HepG2 (cell line): ENCODE measurements at regions not wholly inside any gene's neighbourhood (a gene's known extent, or its start where the extent isn't known, plus 50 kb on each side); places are given as distances from the start of the nearest gene placed in this dataset.

Experiments
- ATAC-seq: fragments of 200-7000 bp; cut with Tn5 transposase; 3 replicates; pipeline ENCODE4 v1.9.1; 2020; ENCODE audit warnings: mild to moderate bottlenecking, moderate library complexity
- BruUV-seq: library from RNA; stranded (reverse); fragments of 400-500 nt; replicated peaks from 2 replicates; lab custom pipeline; 2021; lab: Mats Ljungman, UMichigan
- CTCF ChIA-PET: fragments of 300-600 bp; formaldehyde crosslinking; extraction: SDS; loops from one replicate; lab custom pipeline; 2021; ENCODE audit warnings: low total read pairs, inconsistent platforms, low intra/inter-chr PET ratio; lab: Yijun Ruan, JAX
- POLR2A ChIA-PET: fragments of 350-600 bp; sonication (Branson Sonifier 250); formaldehyde crosslinking; loops from one replicate; lab custom pipeline; 2020; ENCODE audit warnings: antibody characterized with exemption, inconsistent platforms; lab: Yijun Ruan, JAX
- DNase-seq: peaks from one replicate; pipeline ENCODE4 v3.0.0-alpha.2; 2015; ENCODE audit warnings: low spot score
- FAIRE-seq: peaks from 3 replicates; lab custom pipeline; 2011; peaks lifted over from hg19 to GRCh38; lab: Jason Lieb, UNC
- H2AFZ ChIP-seq: one replicate; pipeline ENCODE4 v1.6.1; 2011; ENCODE audit warnings: low read length, inconsistent platforms
- H3K27ac ChIP-seq: fragments of 300-600 bp; 3 replicates; pipeline ENCODE4 v1.8.0; 2011; ENCODE audit warnings: mixed run types, mild to moderate bottlenecking, mixed read lengths, low read length, inconsistent platforms; ENCODE audit not compliant: insufficient read depth; ENCODE audit errors: extremely low read length
- H3K27me3 ChIP-seq, 2 experiments: fragments of 200-600 bp in 1 of 2; 2 replicates in 1 of 2; 3 replicates in 1 of 2; pipeline versions ENCODE4 v1.6.0 to v1.8.0; 2011; ENCODE audit warnings: low read length in 2 of 2, mild to moderate bottlenecking in 2 of 2, moderate library complexity in 2 of 2, inconsistent platforms in 1 of 2; ENCODE audit not compliant: insufficient read depth in 2 of 2, control insufficient read depth in 1 of 2
- H3K36me3 ChIP-seq, 2 experiments: fragments of 200-600 bp in 1 of 2; replicated peaks in 1 of 2; 2 replicates in 1 of 2; 3 replicates in 1 of 2; pipeline versions ENCODE4 v1.5.1 to v1.8.0; 2011; ENCODE audit warnings: low read length in 2 of 2, inconsistent platforms in 1 of 2; ENCODE audit not compliant: insufficient read depth in 2 of 2, control insufficient read depth in 1 of 2
- H3K4me1 ChIP-seq: 2 replicates; pipeline ENCODE4 v1.5.1; 2012; ENCODE audit warnings: low read length, inconsistent platforms; ENCODE audit not compliant: insufficient read depth
- H3K4me2 ChIP-seq: 2 replicates; pipeline ENCODE4 v1.6.0; 2011; ENCODE audit warnings: low read depth, low read length, inconsistent platforms
- H3K4me3 ChIP-seq, 3 experiments: fragments of 200-600 bp in 1 of 3; sonication (generic), shearing (Covaris generic) in 1 of 3; replicated peaks in 1 of 3; 2 replicates each; pipeline ENCODE4 v1.5.1; 2011 to 2016; ENCODE audit warnings: low read length in 3 of 3, inconsistent platforms in 2 of 3, low read depth in 2 of 3, mild to moderate bottlenecking in 2 of 3, control low read depth in 1 of 3, mixed read lengths in 1 of 3; ENCODE audit not compliant: insufficient read depth in 1 of 3
- H3K79me2 ChIP-seq: one replicate; pipeline ENCODE4 v1.6.1; 2011; ENCODE audit warnings: low read length, inconsistent platforms; ENCODE audit not compliant: insufficient read depth
- H3K9ac ChIP-seq: 2 replicates; pipeline ENCODE4 v1.6.0; 2011; ENCODE audit warnings: mild to moderate bottlenecking, low read depth, low read length, inconsistent platforms; ENCODE audit not compliant: insufficient read depth
- H3K9me3 ChIP-seq: 2 replicates; pipeline ENCODE4 v1.5.1; 2012; ENCODE audit warnings: mild to moderate bottlenecking, low read length
- H4K20me1 ChIP-seq: 2 replicates; pipeline ENCODE4 v1.6.0; 2011; ENCODE audit warnings: inconsistent platforms, mild to moderate bottlenecking, low read length, moderate library complexity; ENCODE audit not compliant: insufficient read depth
- ATF7 ChIP-seq, 2 experiments: fragments of 450-650 bp in 1 of 2; sonication (generic) in 1 of 2; formaldehyde crosslinking in 1 of 2; IDR thresholded peaks; 2 replicates each; pipeline versions ENCODE4 v1.4.0 to v1.6.1; 2016 to 2020; ENCODE audit warnings: antibody characterized with exemption in 1 of 2, mild to moderate bottlenecking in 1 of 2, missing genetic modification reagents in 1 of 2
- HMGXB3 ChIP-seq: sonication (generic); formaldehyde crosslinking; IDR thresholded peaks from 2 replicates; pipeline ENCODE4 v1.4.0; 2020; ENCODE audit warnings: missing genetic modification reagents, borderline replicate concordance
- KDM5B ChIP-seq: sonication (generic); formaldehyde crosslinking; IDR thresholded peaks from 2 replicates; pipeline ENCODE4 v1.4.0; 2020; ENCODE audit warnings: missing genetic modification reagents, mild to moderate bottlenecking, borderline replicate concordance
- KLF6 ChIP-seq: IDR thresholded peaks from 2 replicates; pipeline ENCODE4 v1.8.0; 2016; ENCODE audit warnings: missing biosample characterization, missing genetic modification reagents
- MTA1 ChIP-seq: sonication (generic); formaldehyde crosslinking; IDR thresholded peaks from 2 replicates; pipeline ENCODE4 v1.4.0; 2020; ENCODE audit warnings: missing genetic modification reagents, mild to moderate bottlenecking, borderline replicate concordance
- SETDB1 ChIP-seq: sonication (generic); formaldehyde crosslinking; IDR thresholded peaks from 2 replicates; pipeline ENCODE4 v1.5.1; 2020; ENCODE audit warnings: missing genetic modification reagents, mild to moderate bottlenecking, borderline replicate concordance
- TBL1XR1 ChIP-seq: fragments of 150-350 bp; IDR thresholded peaks from 2 replicates; pipeline ENCODE4 v1.6.1; 2014; ENCODE audit warnings: borderline replicate concordance, low read length; ENCODE audit not compliant: partially characterized antibody
- ZIK1 ChIP-seq: sonication (generic); formaldehyde crosslinking; IDR thresholded peaks from 2 replicates; pipeline ENCODE4 v1.5.0; 2020; ENCODE audit warnings: mild to moderate bottlenecking, low read depth, missing genetic modification reagents, borderline replicate concordance
- ZNF253 ChIP-seq: sonication (generic); formaldehyde crosslinking; IDR thresholded peaks from 2 replicates; pipeline ENCODE4 v1.8.0; 2022; ENCODE audit warnings: mild to moderate bottlenecking, missing genetic modification reagents, borderline replicate concordance
- ZNF570 ChIP-seq: sonication (generic); formaldehyde crosslinking; IDR thresholded peaks from 2 replicates; pipeline ENCODE4 v1.4.0; 2020; ENCODE audit warnings: mild to moderate bottlenecking, missing genetic modification reagents, borderline replicate concordance
- ZNF775 ChIP-seq: sonication (generic); formaldehyde crosslinking; IDR thresholded peaks from 2 replicates; pipeline ENCODE4 v1.4.0; 2020; ENCODE audit warnings: missing genetic modification reagents, mild to moderate bottlenecking, moderate library complexity, borderline replicate concordance
- WGBS: methylation state at CpG from one replicate; pipeline ENCODE4 v1.1.6; 2017; ENCODE audit warnings: low lambda C conversion rate; 5-methylcytosine and 5-hydroxymethylcytosine counted together
- in situ Hi-C: cut with HindIII; loops from 2 replicates; pipeline ENCODE4 v1.10.0; 2017; ENCODE audit warnings: low pct_unique_long_range_greater_than_20kb; ENCODE audit not compliant: extremely low pct_ligation_motif_present
- intact Hi-C: fragments of 100-400 bp; cut with micrococcal nuclease; formaldehyde crosslinking; loops from one replicate; pipeline ENCODE4 v1.10.0; 2022; ENCODE audit not compliant: unreplicated experiment

DNA sequence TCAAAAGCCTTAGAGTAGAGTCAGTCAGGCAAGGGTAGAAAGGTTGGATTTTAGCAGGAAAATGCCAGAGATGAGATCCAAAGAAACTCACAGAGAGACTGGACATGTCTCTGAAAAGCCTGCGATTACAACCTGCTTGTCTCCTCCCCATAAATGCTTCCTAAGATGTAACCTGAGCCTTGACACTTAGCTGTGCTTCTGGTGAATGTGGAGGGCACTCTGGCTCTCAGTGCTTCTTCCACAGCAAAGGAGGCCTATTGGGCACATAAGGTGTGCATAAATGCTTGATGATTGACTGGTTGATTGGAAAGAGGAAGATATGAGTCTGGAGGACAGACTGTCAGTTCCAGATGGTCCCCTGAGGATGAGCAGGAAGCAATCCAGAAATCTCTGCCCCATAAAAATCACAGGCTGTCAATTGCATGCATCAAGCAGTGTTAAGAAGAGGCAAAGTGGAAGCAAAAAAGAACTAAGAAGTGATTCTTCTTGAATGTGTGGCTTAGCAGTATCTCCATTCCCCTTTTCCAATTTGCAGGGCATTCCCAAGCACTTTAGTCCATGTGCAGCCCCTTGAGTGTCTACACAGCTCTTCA is 236.2 kb upstream of the RRP15 start:
- no TSS peak for BruUV-seq
- ChIA-PET CTCF (no interaction called here), POLR2A (no interaction called here)
- in situ Hi-C loops = no loop called here
- WGBS = 0% methylated on average over 1 of the region's 1 CpG
- FAIRE-seq (no peak), DNase-seq (no peak), ATAC-seq (no peak)
- no peaks in the 10 kb centered on the region for H3K79me2 ChIP-seq
- intact Hi-C loops = no loop called here
- H3K27me3 ChIP-seq = no peaks in the 10 kb centered on the region
- H3K4me2 ChIP-seq = no peak overlapping the region
- H3K9ac ChIP-seq = no peak overlapping the region
- no peak overlapping the region for H3K27ac ChIP-seq
- no peaks in the 10 kb centered on the region for H3K36me3 ChIP-seq
- no peak overlapping the region for H2AFZ ChIP-seq
- no peaks in the 10 kb centered on the region for H3K4me1 ChIP-seq
- H4K20me1 ChIP-seq = no peaks in the 10 kb centered on the region
- H3K4me3 ChIP-seq = no peak overlapping the region
- TF ChIP-seq TBL1XR1 (no peak), KLF6 (CRISPR knock-in tag) (no peak), ZIK1 (no peak), ATF7 (IDR thresholded peaks at IDR 0.05) (no peak), ATF7 (CRISPR knock-in tag; IDR thresholded peaks at IDR 0.05) (no peak), SETDB1 (CRISPR knock-in tag) (no peak), ZNF253 (no peak), KDM5B (CRISPR knock-in tag) (no peak), ZNF775 (CRISPR knock-in tag) (no peak)
- no peaks in the 10 kb centered on the region for H3K9me3 ChIP-seq

GRCh38 chr1:218049641-218050040 is 235.5 kb upstream of the RRP15 start:
- no peaks in the 10 kb centered on the region for H3K27me3 ChIP-seq
- no peak for ATAC-seq
- H3K79me2 ChIP-seq = no peaks in the 10 kb centered on the region
- intact Hi-C loops (no loop called here), in situ Hi-C loops (no loop called here)
- H3K9me3 ChIP-seq = no peaks in the 10 kb centered on the region
- H3K9ac ChIP-seq = no peak overlapping the region
- no TSS peak for BruUV-seq
- TF ChIP-seq ZNF570 (CRISPR knock-in tag) = no peak
- no peak for TF ChIP-seq MTA1 (CRISPR knock-in tag)
- no peak for TF ChIP-seq HMGXB3 (CRISPR knock-in tag)
- no peak for DNase-seq
- no peak overlapping the region for H3K4me3 ChIP-seq
- H3K4me2 ChIP-seq = no peak overlapping the region
- ChIA-PET POLR2A (no interaction called here), CTCF (no interaction called here)
- FAIRE-seq = no peak
- no peaks in the 10 kb centered on the region for H4K20me1 ChIP-seq
- 5% methylated on average over 9 of the region's 9 CpGs for WGBS
- H3K4me1 ChIP-seq = no peaks in the 10 kb centered on the region
- no peaks in the 10 kb centered on the region for H3K36me3 ChIP-seq
- no peak overlapping the region for H3K27ac ChIP-seq
- no peak overlapping the region for H2AFZ ChIP-seq
